Muscle layer of duodenum (tissue), 2 donors: ENCODE measurements at regions not wholly inside any gene's neighbourhood (a gene's known extent, or its start where the extent isn't known, plus 50 kb on each side); places are given as distances from the start of the nearest gene placed in this dataset.

Experiments used
- H3K27ac ChIP-seq: one replicate; pipeline ENCODE4 v1.7.0; 2013; ENCODE audit warnings: mild to moderate bottlenecking, low read length
- H3K27me3 ChIP-seq: one replicate; pipeline ENCODE4 v1.7.0; 2013; ENCODE audit warnings: low read depth, mild to moderate bottlenecking, control low read depth, low read length
- H3K36me3 ChIP-seq, 2 donors: one replicate each; pipeline ENCODE4 v1.7.0; 2013; ENCODE audit warnings: low read length in 2 of 2, control low read depth in 1 of 2, mild to moderate bottlenecking in 1 of 2; ENCODE audit not compliant: insufficient read depth in 2 of 2, control insufficient read depth in 1 of 2
- H3K4me1 ChIP-seq, 2 donors: one replicate each; pipeline ENCODE4 v1.7.0; 2013; ENCODE audit warnings: low read length in 2 of 2, mild to moderate bottlenecking in 2 of 2, control low read depth in 1 of 2, moderate library complexity in 1 of 2; ENCODE audit not compliant: insufficient read depth in 2 of 2, control insufficient read depth in 1 of 2
- H3K4me3 ChIP-seq, 2 donors: one replicate each; pipeline ENCODE4 v1.7.0; 2013; ENCODE audit warnings: low read length in 2 of 2, low read depth in 1 of 2, mild to moderate bottlenecking in 1 of 2
- H3K9me3 ChIP-seq, 2 donors: one replicate each; pipeline ENCODE4 v1.7.0; 2013; ENCODE audit warnings: low read length in 2 of 2, control low read depth in 1 of 2, mild to moderate bottlenecking in 1 of 2; ENCODE audit not compliant: control insufficient read depth in 1 of 2
- donor health status: healthy.

DNA sequence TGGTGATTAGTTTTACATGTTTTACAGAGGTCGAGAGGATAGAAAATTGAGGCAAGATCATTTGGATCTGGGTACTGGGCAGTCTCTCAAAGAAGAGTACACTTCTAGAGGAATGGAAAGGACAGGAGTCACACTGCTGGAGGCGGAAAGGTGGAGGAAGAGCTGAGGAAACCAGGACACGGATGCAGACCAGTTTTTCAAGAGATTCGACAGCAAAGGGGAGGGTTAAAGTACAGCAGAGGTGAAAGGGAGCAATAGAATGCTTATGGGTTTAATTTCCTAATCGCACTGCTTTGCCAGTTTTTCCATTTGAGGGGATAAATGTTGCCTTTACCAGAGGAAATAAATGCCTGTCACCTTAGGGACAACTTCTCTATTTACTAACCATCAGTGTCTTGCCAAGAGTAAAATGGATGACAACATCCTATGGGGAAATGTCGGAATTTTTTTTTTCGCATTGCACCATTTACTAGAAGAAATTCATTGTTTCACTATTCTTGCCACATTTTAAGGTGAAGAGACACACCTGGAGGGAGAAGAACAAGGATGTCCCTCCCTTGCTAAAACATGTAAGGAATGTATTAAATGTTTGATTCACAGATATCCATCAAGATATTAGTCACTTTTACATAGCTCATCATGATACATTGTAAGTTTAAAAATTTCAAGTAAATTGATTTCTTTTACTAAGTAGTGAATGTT, 226.6 kb downstream of the COL12A1 start:
- no peaks in the 10 kb centered on the region for H3K4me1 ChIP-seq

GRCh38 chr6:74976701-74977100, 229.2 kb downstream of the COL12A1 start:
- H3K4me1 ChIP-seq: peaks cover 0 to 6% of the 10 kb centered on the region in 2 donors

More for the DNA sequence above, 226.6 kb downstream of the COL12A1 start:
- Histone ChIP-seq H3K4me3 (no peak overlapping the region), H3K36me3 (no peaks in the 10 kb centered on the region), H3K27me3 (no peaks in the 10 kb centered on the region), H3K27ac (no peak overlapping the region), H3K9me3 (no peaks in the 10 kb centered on the region)

DNA sequence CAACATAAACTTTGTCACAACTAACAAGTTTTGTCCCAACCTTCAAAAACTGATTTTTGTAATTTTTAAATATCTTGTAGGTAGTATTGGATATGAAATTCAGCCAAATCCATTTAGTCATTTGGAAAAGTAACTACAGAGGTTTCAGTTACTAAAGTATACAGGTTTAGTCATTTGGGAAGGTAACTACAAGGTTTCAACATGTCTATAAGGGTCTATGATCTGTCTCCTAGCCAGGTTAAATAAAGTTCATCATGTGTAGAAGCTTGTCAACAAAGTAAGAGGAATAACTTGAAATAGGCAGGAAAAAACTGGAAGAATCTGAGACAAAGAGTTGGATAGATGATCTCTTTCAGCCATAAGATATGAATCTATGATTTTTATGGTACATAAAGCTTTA, 229.8 kb downstream of the COL12A1 start:
- Histone ChIP-seq H3K9me3 (no peaks in the 10 kb centered on the region), H3K27ac (no peak overlapping the region), H3K36me3 (no peaks in the 10 kb centered on the region), H3K4me1 (peaks cover 0 to 6% of the 10 kb centered on the region in 2 donors), H3K27me3 (no peaks in the 10 kb centered on the region), H3K4me3 (no peak overlapping the region)

More at GRCh38 chr6:74976701-74977100, 229.2 kb downstream of the COL12A1 start:
- H3K4me3 ChIP-seq: no peak overlapping the region
- no peak overlapping the region for H3K27ac ChIP-seq
- no peaks in the 10 kb centered on the region for H3K36me3 ChIP-seq
- no peaks in the 10 kb centered on the region for H3K9me3 ChIP-seq
- H3K27me3 ChIP-seq: no peaks in the 10 kb centered on the region

GRCh38 chr6:74973591-74973990, 232.3 kb downstream of the COL12A1 start:
- no peak overlapping the region for H3K4me3 ChIP-seq
- H3K9me3 ChIP-seq: no peaks in the 10 kb centered on the region
- H3K4me1 ChIP-seq: peaks cover 0 to 6% of the 10 kb centered on the region in 2 donors
- no peaks in the 10 kb centered on the region for H3K36me3 ChIP-seq
- H3K27me3 ChIP-seq: no peaks in the 10 kb centered on the region
- H3K27ac ChIP-seq: no peak overlapping the region

- H3K4me1 ChIP-seq: peaks cover 0 to 6% of the 10 kb centered on the region in 2 donors
- no peak overlapping the region for H3K4me3 ChIP-seq
- H3K27ac ChIP-seq: no peak overlapping the region
- no peaks in the 10 kb centered on the region for H3K9me3 ChIP-seq
- no peaks in the 10 kb centered on the region for H3K36me3 ChIP-seq
- no peaks in the 10 kb centered on the region for H3K27me3 ChIP-seq
These were observed 234.2 kb downstream of the COL12A1 start for GRCh38 chr6:74971633-74972032.

DNA sequence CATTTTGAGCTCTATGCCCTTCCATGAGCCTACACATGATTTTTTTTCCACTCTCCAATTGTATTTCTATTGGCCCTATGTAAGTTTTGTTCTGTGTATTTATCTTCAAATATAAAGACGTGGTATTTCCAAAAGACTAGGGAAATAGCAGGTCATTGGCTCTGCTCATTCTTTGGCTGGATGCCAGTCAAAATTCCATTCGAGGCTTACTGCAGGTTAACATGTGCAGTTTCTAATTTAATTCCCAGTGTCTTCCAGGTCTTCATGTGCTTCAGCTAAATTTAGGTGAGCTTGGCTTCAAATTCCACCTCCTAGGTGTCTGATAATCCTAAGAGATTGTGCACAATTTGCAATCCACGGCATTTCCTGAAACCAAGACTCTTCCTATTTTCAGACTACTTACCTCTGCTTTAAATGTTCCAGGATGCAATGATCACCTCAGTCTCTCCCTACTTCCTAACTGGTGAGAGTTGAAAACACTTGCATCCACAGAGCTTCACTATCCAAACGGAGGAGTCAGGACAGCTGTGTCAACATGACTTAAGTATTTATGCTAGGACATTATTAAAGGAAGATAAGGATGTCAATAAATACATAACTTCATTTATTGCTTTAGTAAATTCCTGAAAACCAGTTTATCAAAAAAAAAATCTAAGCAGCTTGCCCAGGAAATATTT, 236.1 kb downstream of the COL12A1 start:
- Histone ChIP-seq H3K27me3 (no peaks in the 10 kb centered on the region), H3K4me3 (no peak overlapping the region), H3K4me1 (peaks cover 0 to 6% of the 10 kb centered on the region in 2 donors), H3K9me3 (peaks cover 0 to 9% of the 10 kb centered on the region in 2 donors), H3K27ac (no peak overlapping the region), H3K36me3 (no peaks in the 10 kb centered on the region)

GRCh38 chr6:74967821-74968220, 238.0 kb downstream of the COL12A1 start:
- H3K4me3 ChIP-seq: no peak overlapping the region
- no peaks in the 10 kb centered on the region for H3K36me3 ChIP-seq
- no peak overlapping the region for H3K27ac ChIP-seq
- no peaks in the 10 kb centered on the region for H3K4me1 ChIP-seq
- H3K27me3 ChIP-seq: no peaks in the 10 kb centered on the region
- peaks cover 0 to 11% of the 10 kb centered on the region in 2 donors for H3K9me3 ChIP-seq

DNA sequence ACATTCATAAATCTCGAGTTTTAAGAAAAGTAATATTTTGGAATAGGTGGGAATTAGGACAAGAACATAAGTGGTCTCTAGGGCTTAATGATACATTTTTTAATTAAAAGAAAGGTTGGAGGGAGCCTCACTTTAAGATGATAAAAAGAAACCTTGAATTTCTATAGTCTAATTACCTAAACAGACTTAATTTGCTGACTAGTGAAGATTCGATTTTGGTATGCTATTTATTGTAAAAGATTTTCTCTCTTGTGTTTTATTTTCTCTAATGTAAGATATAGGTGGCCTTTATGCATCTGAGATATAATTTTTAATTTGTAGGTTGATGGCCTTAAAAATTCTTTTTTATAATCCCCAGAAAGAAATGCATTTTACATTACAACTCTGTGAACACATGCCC, 239.1 kb downstream of the COL12A1 start:
- Histone ChIP-seq H3K4me3 (no peak overlapping the region), H3K27me3 (no peaks in the 10 kb centered on the region), H3K4me1 (no peaks in the 10 kb centered on the region), H3K9me3 (peaks cover 0 to 11% of the 10 kb centered on the region in 2 donors), H3K36me3 (no peaks in the 10 kb centered on the region), H3K27ac (no peak overlapping the region)

DNA sequence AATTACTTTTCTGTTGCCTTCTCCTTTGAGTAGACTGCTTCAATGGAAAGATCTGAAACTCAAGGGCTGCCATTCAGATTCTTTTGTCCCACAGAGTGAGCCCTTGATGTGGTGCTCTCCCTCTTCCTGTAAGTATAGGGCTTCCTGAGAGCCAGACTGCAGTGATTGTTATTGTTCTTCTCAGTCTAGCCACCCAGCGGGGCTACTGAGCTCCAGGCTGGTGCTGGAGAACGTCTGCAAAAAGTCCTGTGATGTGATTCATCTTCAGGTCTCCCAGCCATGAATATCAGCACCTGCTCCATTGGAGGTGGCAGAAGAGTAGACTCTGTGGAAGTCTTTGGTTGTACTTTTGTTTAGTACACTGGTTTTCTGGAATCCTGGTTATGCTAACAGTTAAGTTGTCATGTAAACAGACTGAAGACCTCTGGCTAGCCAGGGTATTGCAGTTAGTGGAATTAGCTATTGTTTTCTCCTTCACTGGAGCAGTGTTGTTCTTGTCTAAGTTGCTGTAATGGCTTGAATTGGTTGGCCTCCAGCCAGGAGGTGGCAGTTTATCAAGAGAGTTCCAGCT, 240.9 kb downstream of the COL12A1 start:
- Histone ChIP-seq H3K27me3 (no peaks in the 10 kb centered on the region), H3K36me3 (no peaks in the 10 kb centered on the region), H3K27ac (no peak overlapping the region), H3K4me1 (no peaks in the 10 kb centered on the region), H3K9me3 (peaks cover 0 to 11% of the 10 kb centered on the region in 2 donors), H3K4me3 (no peak overlapping the region)

DNA sequence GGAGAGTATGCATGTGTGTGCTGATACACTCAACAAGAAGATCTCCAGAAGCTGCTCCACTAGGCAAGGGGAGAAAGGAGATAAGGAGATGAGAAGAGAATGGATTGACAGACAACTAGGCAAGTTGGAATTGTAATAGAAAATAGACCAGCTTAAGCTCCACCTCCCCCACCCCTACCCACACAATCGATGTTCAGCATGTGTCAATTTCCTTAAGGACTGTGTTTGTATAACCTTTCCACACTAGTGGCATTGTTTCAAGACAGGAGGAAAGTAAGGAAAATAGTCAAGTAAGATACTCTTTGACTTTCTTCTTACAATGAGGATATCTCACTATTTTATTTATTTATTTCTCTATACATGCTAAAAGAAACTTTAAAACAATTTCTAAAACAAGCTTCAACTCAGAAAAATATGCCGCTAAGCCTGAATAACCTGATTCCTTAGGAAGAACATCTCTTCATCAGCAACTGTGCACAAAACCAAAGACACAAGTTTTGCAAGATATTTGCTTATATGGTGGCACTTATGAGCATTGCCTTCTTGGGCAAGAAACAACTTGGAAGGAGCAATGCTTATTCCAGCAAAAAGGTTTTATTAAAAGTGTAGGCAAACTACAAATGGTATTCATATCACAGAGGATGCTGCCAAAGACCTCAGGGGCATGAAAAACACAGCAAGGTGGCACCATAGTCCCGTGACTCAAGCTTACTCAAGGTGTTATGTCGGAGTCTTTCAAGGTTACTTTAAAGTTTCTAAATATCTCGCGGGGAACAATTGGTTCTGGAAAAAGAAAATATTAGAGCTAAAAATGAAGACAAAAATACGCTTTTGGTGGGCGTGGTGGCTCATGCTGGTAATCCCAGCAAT, 249.1 kb downstream of the COL12A1 start:
- H3K9me3 ChIP-seq: peaks cover 0 to under 1% of the 10 kb centered on the region in 2 donors
- H3K27ac ChIP-seq: no peak overlapping the region
- H3K4me1 ChIP-seq: no peaks in the 10 kb centered on the region
- H3K36me3 ChIP-seq: no peaks in the 10 kb centered on the region
- H3K4me3 ChIP-seq: no peak overlapping the region
- H3K27me3 ChIP-seq: no peaks in the 10 kb centered on the region

DNA sequence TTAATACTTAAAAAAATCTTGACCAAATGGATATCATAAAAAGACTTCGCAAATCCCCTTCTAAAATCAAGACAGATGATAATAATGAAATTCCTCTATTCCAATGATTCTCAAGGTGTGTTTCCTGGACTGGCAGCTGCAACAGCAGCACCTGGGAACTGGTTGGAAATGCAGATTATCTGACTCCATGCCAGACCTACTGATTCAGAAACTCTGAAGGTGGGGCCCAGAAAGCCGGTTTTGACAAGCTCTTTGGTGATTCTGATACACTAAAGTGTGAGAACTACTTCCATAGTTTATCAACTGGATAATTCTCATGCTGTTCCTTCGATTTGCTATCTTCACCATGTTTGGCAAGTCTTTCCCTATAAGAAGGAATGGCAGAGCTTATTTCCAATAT, 252.1 kb downstream of the COL12A1 start:
- Histone ChIP-seq H3K27me3 (no peaks in the 10 kb centered on the region), H3K4me1 (no peaks in the 10 kb centered on the region), H3K36me3 (no peaks in the 10 kb centered on the region), H3K4me3 (no peak overlapping the region), H3K9me3 (peaks cover 0 to 8% of the 10 kb centered on the region in 2 donors), H3K27ac (no peak overlapping the region)
